GM23338 (cell line): ENCODE measurements at regions not wholly inside any gene's neighbourhood (a gene's known extent, or its start where the extent isn't known, plus 50 kb on each side); places are given as distances from the start of the nearest gene placed in this dataset.

Experiments used
- ATAC-seq: fragments of 200-7000 bp; cut with Tn5 transposase; 3 replicates; pipeline ENCODE4 v1.9.1; 2020
- DNase-seq: peaks from one replicate; pipeline ENCODE4 v3.0.0-alpha.2; 2015; ENCODE audit warnings: low spot score
- H2AFZ ChIP-seq: fragments of 200-600 bp; sonication (generic); 2 replicates; pipeline ENCODE4 v1.8.0; 2016; ENCODE audit warnings: antibody characterized with exemption, mild to moderate bottlenecking, moderate library complexity
- H3F3A ChIP-seq: fragments of 200-600 bp; sonication (generic); replicated peaks from 2 replicates; pipeline ENCODE4 v1.8.0; 2017; ENCODE audit warnings: antibody characterized with exemption, mixed run types, low read depth
- H3K27ac ChIP-seq: fragments of 200-600 bp; sonication (generic); 2 replicates; pipeline ENCODE4 v1.6.1; 2016; ENCODE audit warnings: low read depth
- H3K27me3 ChIP-seq: fragments of 200-600 bp; sonication (generic); 2 replicates; pipeline ENCODE4 v1.8.0; 2016; ENCODE audit warnings: mild to moderate bottlenecking, mixed run types, moderate library complexity; ENCODE audit not compliant: insufficient read depth
- H3K36me3 ChIP-seq: fragments of 200-600 bp; sonication (generic); 2 replicates; pipeline ENCODE4 v1.8.0; 2016; ENCODE audit warnings: mild to moderate bottlenecking; ENCODE audit not compliant: insufficient read depth
- H3K4me1 ChIP-seq: fragments of 200-600 bp; sonication (generic); 2 replicates; pipeline ENCODE4 v1.8.0; 2016; ENCODE audit warnings: mild to moderate bottlenecking, moderate library complexity; ENCODE audit not compliant: insufficient read depth
- H3K4me2 ChIP-seq: fragments of 200-600 bp; sonication (generic); 2 replicates; pipeline ENCODE4 v1.7.1; 2017; ENCODE audit warnings: mixed run types
- H3K4me3 ChIP-seq: fragments of 200-600 bp; sonication (generic); 2 replicates; pipeline ENCODE4 v1.6.1; 2016; ENCODE audit warnings: mixed run types
- H3K79me2 ChIP-seq: fragments of 200-600 bp; sonication (generic); replicated peaks from 2 replicates; pipeline ENCODE4 v1.8.0; 2017; ENCODE audit warnings: mild to moderate bottlenecking; ENCODE audit not compliant: insufficient read depth
- H3K9me2 ChIP-seq: fragments of 200-600 bp; sonication (generic); 2 replicates; pipeline ENCODE4 v1.8.0; 2017; ENCODE audit not compliant: insufficient read depth
- H4K20me1 ChIP-seq: fragments of 200-600 bp; sonication (generic); replicated peaks from 2 replicates; pipeline ENCODE4 v1.8.0; 2017; ENCODE audit warnings: mild to moderate bottlenecking; ENCODE audit not compliant: insufficient read depth
- H3K27ac Mint-ChIP-seq: 2 replicates; pipeline ENCODE4 v1.8.0; 2020; ENCODE audit warnings: inconsistent platforms, mild to moderate bottlenecking, moderate library complexity, mixed read lengths
- H3K27me3 Mint-ChIP-seq: 3 replicates; pipeline ENCODE4 v1.8.0; 2022; ENCODE audit warnings: low read depth, mild to moderate bottlenecking, moderate library complexity, mixed read lengths, inconsistent platforms; ENCODE audit not compliant: insufficient read depth, poor library complexity
- H3K36me3 Mint-ChIP-seq: 3 replicates; pipeline ENCODE4 v1.8.0; 2021; ENCODE audit warnings: low read depth, mild to moderate bottlenecking, inconsistent platforms, moderate library complexity, mixed read lengths
- H3K4me1 Mint-ChIP-seq: 3 replicates; pipeline ENCODE4 v1.8.0; 2020; ENCODE audit warnings: mild to moderate bottlenecking, inconsistent platforms, mixed read lengths
- H3K4me3 Mint-ChIP-seq: 3 replicates; pipeline ENCODE4 v1.8.0; 2021; ENCODE audit warnings: moderate library complexity, mild to moderate bottlenecking, inconsistent platforms, mixed read lengths
- H3K9me3 Mint-ChIP-seq: 3 replicates; pipeline ENCODE4 v1.8.0; 2020; ENCODE audit warnings: moderate library complexity, mild to moderate bottlenecking, inconsistent platforms, mixed read lengths
- CREB1 ChIP-seq: fragments of 250-450 bp; sonication (Bioruptor Pico); IDR thresholded peaks from 2 replicates; pipeline ENCODE4 v1.5.0; 2020; ENCODE audit warnings: low read depth, mild to moderate bottlenecking, moderate library complexity
- CTCF ChIP-seq, 2 experiments: fragments of 200-600 bp in 1 of 2; sonication (generic) in 1 of 2; conservative IDR thresholded peaks; 2 replicates each; pipeline versions ENCODE4 v1.5.1 to v1.6.1; 2016 to 2017; ENCODE audit warnings: antibody characterized with exemption in 2 of 2, low read depth in 2 of 2, mild to moderate bottlenecking in 2 of 2, moderate library complexity in 1 of 2
- EZH2 ChIP-seq: fragments of 200-600 bp; sonication (generic); IDR thresholded peaks from one replicate; pipeline ENCODE4 v1.8.0; 2017; ENCODE audit warnings: antibody characterized with exemption, mild to moderate bottlenecking, low read depth; ENCODE audit not compliant: unreplicated experiment
- EZH2phosphoT487 ChIP-seq: fragments of 200-600 bp; sonication (generic); IDR thresholded peaks from one replicate; pipeline ENCODE4 v1.8.1; 2018; ENCODE audit warnings: antibody characterized with exemption; ENCODE audit not compliant: unreplicated experiment
- ZNF114 ChIP-seq: fragments of 250-450 bp; sonication (Bioruptor Pico); IDR thresholded peaks from 2 replicates; pipeline ENCODE4 v1.5.0; 2020; ENCODE audit warnings: mild to moderate bottlenecking, moderate library complexity
- ZNF331 ChIP-seq: fragments of 250-450 bp; sonication (Bioruptor Pico); IDR thresholded peaks from 2 replicates; pipeline ENCODE4 v1.5.0; 2020; ENCODE audit warnings: low read depth, mild to moderate bottlenecking, moderate library complexity
- TF ChIP-seq, protein P1 (sequence below): fragments of 250-450 bp; sonication (Bioruptor Pico); IDR thresholded peaks from 2 replicates; pipeline ENCODE4 v1.5.0; 2020; ENCODE audit warnings: mild to moderate bottlenecking, moderate library complexity
- TF ChIP-seq, protein P2 (sequence below): IDR thresholded peaks from 2 replicates; pipeline ENCODE4 v1.6.1; 2016; ENCODE audit warnings: antibody characterized with exemption

DNA sequence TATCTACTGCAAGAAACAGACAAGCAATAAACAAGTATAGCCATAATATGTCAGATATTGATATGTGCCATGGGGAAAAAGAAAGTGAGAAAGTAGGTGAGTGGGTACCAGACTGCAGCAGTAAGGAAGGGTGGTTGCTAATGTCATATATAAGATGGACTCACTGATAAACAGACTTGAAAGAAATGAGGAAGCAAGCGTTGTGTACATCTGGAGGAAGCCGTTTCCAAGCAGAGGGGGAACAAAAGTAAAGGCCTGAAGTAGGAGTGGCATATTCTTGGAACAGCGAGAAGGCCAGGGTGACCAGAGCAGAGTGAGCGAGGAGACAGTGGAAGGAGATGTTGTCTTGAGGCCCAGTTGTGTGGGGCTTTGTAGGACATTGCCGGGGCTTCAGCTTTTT lies 142.2 kb upstream of the MAP3K1 start (continued):
- TF ChIP-seq, protein P1, sequence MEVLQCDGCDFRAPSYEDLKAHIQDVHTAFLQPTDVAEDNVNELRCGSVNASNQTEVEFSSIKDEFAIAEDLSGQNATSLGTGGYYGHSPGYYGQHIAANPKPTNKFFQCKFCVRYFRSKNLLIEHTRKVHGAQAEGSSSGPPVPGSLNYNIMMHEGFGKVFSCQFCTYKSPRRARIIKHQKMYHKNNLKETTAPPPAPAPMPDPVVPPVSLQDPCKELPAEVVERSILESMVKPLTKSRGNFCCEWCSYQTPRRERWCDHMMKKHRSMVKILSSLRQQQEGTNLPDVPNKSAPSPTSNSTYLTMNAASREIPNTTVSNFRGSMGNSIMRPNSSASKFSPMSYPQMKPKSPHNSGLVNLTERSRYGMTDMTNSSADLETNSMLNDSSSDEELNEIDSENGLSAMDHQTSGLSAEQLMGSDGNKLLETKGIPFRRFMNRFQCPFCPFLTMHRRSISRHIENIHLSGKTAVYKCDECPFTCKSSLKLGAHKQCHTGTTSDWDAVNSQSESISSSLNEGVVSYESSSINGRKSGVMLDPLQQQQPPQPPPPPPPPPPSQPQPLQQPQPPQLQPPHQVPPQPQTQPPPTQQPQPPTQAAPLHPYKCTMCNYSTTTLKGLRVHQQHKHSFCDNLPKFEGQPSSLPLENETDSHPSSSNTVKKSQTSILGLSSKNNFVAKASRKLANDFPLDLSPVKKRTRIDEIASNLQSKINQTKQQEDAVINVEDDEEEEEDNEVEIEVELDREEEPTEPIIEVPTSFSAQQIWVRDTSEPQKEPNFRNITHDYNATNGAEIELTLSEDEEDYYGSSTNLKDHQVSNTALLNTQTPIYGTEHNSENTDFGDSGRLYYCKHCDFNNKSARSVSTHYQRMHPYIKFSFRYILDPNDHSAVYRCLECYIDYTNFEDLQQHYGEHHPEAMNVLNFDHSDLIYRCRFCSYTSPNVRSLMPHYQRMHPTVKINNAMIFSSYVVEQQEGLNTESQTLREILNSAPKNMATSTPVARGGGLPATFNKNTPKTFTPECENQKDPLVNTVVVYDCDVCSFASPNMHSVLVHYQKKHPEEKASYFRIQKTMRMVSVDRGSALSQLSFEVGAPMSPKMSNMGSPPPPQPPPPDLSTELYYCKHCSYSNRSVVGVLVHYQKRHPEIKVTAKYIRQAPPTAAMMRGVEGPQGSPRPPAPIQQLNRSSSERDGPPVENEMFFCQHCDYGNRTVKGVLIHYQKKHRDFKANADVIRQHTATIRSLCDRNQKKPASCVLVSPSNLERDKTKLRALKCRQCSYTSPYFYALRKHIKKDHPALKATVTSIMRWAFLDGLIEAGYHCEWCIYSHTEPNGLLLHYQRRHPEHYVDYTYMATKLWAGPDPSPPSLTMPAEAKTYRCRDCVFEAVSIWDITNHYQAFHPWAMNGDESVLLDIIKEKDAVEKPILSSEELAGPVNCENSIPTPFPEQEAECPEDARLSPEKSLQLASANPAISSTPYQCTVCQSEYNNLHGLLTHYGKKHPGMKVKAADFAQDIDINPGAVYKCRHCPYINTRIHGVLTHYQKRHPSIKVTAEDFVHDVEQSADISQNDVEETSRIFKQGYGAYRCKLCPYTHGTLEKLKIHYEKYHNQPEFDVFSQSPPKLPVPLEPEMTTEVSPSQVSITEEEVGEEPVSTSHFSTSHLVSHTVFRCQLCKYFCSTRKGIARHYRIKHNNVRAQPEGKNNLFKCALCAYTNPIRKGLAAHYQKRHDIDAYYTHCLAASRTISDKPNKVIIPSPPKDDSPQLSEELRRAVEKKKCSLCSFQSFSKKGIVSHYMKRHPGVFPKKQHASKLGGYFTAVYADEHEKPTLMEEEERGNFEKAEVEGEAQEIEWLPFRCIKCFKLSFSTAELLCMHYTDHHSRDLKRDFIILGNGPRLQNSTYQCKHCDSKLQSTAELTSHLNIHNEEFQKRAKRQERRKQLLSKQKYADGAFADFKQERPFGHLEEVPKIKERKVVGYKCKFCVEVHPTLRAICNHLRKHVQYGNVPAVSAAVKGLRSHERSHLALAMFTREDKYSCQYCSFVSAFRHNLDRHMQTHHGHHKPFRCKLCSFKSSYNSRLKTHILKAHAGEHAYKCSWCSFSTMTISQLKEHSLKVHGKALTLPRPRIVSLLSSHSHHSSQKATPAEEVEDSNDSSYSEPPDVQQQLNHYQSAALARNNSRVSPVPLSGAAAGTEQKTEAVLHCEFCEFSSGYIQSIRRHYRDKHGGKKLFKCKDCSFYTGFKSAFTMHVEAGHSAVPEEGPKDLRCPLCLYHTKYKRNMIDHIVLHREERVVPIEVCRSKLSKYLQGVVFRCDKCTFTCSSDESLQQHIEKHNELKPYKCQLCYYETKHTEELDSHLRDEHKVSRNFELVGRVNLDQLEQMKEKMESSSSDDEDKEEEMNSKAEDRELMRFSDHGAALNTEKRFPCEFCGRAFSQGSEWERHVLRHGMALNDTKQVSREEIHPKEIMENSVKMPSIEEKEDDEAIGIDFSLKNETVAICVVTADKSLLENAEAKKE (CRISPR knock-in tag), result no peak
- no peak for TF ChIP-seq EZH2phosphoT487
- TF ChIP-seq, protein P2, sequence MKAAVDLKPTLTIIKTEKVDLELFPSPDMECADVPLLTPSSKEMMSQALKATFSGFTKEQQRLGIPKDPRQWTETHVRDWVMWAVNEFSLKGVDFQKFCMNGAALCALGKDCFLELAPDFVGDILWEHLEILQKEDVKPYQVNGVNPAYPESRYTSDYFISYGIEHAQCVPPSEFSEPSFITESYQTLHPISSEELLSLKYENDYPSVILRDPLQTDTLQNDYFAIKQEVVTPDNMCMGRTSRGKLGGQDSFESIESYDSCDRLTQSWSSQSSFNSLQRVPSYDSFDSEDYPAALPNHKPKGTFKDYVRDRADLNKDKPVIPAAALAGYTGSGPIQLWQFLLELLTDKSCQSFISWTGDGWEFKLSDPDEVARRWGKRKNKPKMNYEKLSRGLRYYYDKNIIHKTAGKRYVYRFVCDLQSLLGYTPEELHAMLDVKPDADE, result no peak
- no peak for TF ChIP-seq ZNF331
- TF ChIP-seq CREB1 (CRISPR knock-in tag), result no peak
- TF ChIP-seq EZH2, result no peak
- TF ChIP-seq ZNF114 (CRISPR knock-in tag), result no peak

GRCh38 chr5:56671571-56671970 lies 143.8 kb upstream of the MAP3K1 start:
- H3K27ac ChIP-seq, result peak overlapping the region; percentile 9; the same call in 1 of the 2 replicates
- H3F3A ChIP-seq, result no peaks in the 10 kb centered on the region
- H3K4me3 ChIP-seq, result 0 out of 2 replicates have a peak overlapping the region, but pooled peaks have one; percentile 9
- H3K36me3 ChIP-seq, result no peaks in the 10 kb centered on the region
- H3K27me3 ChIP-seq, result peaks cover 4% of the 10 kb centered on the region; the same call in 1 of the 2 replicates
- Mint-ChIP-seq H3K9me3 (no peaks in the 10 kb centered on the region), H3K4me3 (no peak overlapping the region), H3K27ac (no peak overlapping the region), H3K36me3 (no peaks in the 10 kb centered on the region; the same call in 2 of the 3 replicates), H3K27me3 (peaks cover 15% of the 10 kb centered on the region), H3K4me1 (peaks cover 41% of the 10 kb centered on the region)
- ATAC-seq (peak; percentile 12; the same call in 1 of the 3 replicates), DNase-seq (peak; percentile 50)
- no peak overlapping the region for H2AFZ ChIP-seq
- H4K20me1 ChIP-seq, result no peaks in the 10 kb centered on the region
- peaks cover 5% of the 10 kb centered on the region; the same call in 1 of the 2 replicates for H3K9me2 ChIP-seq
- peaks cover 34% of the 10 kb centered on the region for H3K4me1 ChIP-seq
- H3K4me2 ChIP-seq, result peak overlapping the region; percentile 31
- no peaks in the 10 kb centered on the region for H3K79me2 ChIP-seq
- no peak for TF ChIP-seq CTCF (conservative IDR thresholded peaks at IDR 0.05; ENCODE audit: low read depth in 2 of 2)
- no peak for TF ChIP-seq ZNF114 (CRISPR knock-in tag)
